H1 (cell line): ENCODE measurements at regions not wholly inside any gene's neighbourhood (a gene's known extent, or its start where the extent isn't known, plus 50 kb on each side); places are given as distances from the start of the nearest gene placed in this dataset.

Experiments used
- CTCF ChIA-PET: fragments of 300-600 bp; sonication (Branson Sonifier 250); formaldehyde crosslinking; loops from one replicate; lab custom pipeline; 2021; ENCODE audit not compliant: partially characterized antibody; lab: Charles Lee
- POLR2A ChIA-PET: fragments of 300-600 bp; sonication (Branson Sonifier 250); formaldehyde crosslinking; loops from one replicate; lab custom pipeline; 2021; ENCODE audit warnings: inconsistent platforms; ENCODE audit not compliant: partially characterized antibody; lab: Charles Lee
- DNase-seq, 2 experiments: peaks; one replicate each; pipeline versions ENCODE4 v3.0.0 to v3.0.0-alpha.2; 2010 to 2022; ENCODE audit warnings: low spot score in 2 of 2, low read depth in 1 of 2, mixed read lengths in 1 of 2
- FAIRE-seq: peaks from 2 replicates; lab custom pipeline; 2011; peaks lifted over from hg19 to GRCh38; lab: Jason Lieb, UNC
- H2AFZ ChIP-seq: 2 replicates; pipeline ENCODE4 v1.8.1; 2012; ENCODE audit warnings: low read length, inconsistent platforms
- H2AK5ac ChIP-seq: 2 replicates; pipeline ENCODE4 v1.6.1; 2013; ENCODE audit warnings: low read depth, low read length
- H2BK120ac ChIP-seq: replicated peaks from 2 replicates; pipeline ENCODE3; 2013; ENCODE audit warnings: low read depth, low read length, inconsistent platforms
- H2BK12ac ChIP-seq: 2 replicates; pipeline ENCODE4 v1.6.1; 2013; ENCODE audit warnings: low read depth, low read length
- H2BK15ac ChIP-seq: 2 replicates; pipeline ENCODE4 v1.6.1; 2013; ENCODE audit warnings: low read length
- H2BK20ac ChIP-seq: 2 replicates; pipeline ENCODE4 v1.6.1; 2013; ENCODE audit warnings: low read length
- H2BK5ac ChIP-seq: 2 replicates; pipeline ENCODE4 v1.6.1; 2013; ENCODE audit warnings: low read depth, low read length
- H3K14ac ChIP-seq: 2 replicates; pipeline ENCODE4 v1.6.1; 2013; ENCODE audit warnings: inconsistent platforms; ENCODE audit not compliant: insufficient read length
- H3K18ac ChIP-seq: 2 replicates; pipeline ENCODE4 v1.6.1; 2013; ENCODE audit warnings: low read length; ENCODE audit errors: extremely low read depth
- H3K23ac ChIP-seq: 2 replicates; pipeline ENCODE4 v1.6.1; 2013; ENCODE audit warnings: inconsistent platforms; ENCODE audit not compliant: insufficient read length
- H3K23me2 ChIP-seq: 2 replicates; pipeline ENCODE4 v1.6.1; 2013; ENCODE audit warnings: low read depth, low read length
- H3K27ac ChIP-seq: 2 replicates; pipeline ENCODE4 v1.6.1; 2011; ENCODE audit warnings: low read depth, low read length, inconsistent platforms
- H3K27me3 ChIP-seq, 4 experiments: replicated peaks in 1 of 4; 1 replicate in 1 of 4; 2 replicates in 3 of 4; pipeline versions ENCODE4 v1.6.1 to v1.8.1; 2011 to 2013; ENCODE audit warnings: low read length in 3 of 4, mild to moderate bottlenecking in 3 of 4, inconsistent platforms in 2 of 4, mixed read lengths in 2 of 4, moderate library complexity in 1 of 4; ENCODE audit not compliant: control insufficient read depth in 3 of 4, insufficient read depth in 3 of 4; ENCODE audit errors: extremely low read depth in 1 of 4
- H3K36me3 ChIP-seq, 4 experiments: 2 replicates each; pipeline versions ENCODE4 v1.6.1 to v1.8.1; 2011 to 2013; ENCODE audit warnings: mild to moderate bottlenecking in 4 of 4, low read length in 3 of 4, moderate library complexity in 2 of 4, control low read depth in 1 of 4, inconsistent platforms in 1 of 4; ENCODE audit not compliant: insufficient read depth in 4 of 4, control insufficient read depth in 2 of 4
- H3K4ac ChIP-seq: replicated peaks from 2 replicates; pipeline ENCODE3; 2013; ENCODE audit warnings: low read length, low read depth, mixed read lengths, inconsistent platforms; ENCODE audit not compliant: insufficient read length
- H3K4me1 ChIP-seq, 4 experiments: replicated peaks in 1 of 4; 1 replicate in 1 of 4; 2 replicates in 3 of 4; pipeline versions ENCODE4 v1.6.1 to v1.8.1; 2011 to 2013; ENCODE audit warnings: low read length in 3 of 4, inconsistent platforms in 2 of 4, mixed read lengths in 1 of 4; ENCODE audit not compliant: insufficient read depth in 4 of 4, control insufficient read depth in 3 of 4
- H3K4me2 ChIP-seq, 2 experiments: 2 replicates each; pipeline versions ENCODE4 v1.6.1 to v1.8.1; 2011 to 2013; ENCODE audit warnings: low read depth in 2 of 2, low read length in 2 of 2, control low read depth in 1 of 2, inconsistent platforms in 1 of 2, mild to moderate bottlenecking in 1 of 2; ENCODE audit not compliant: insufficient read depth in 1 of 2
- H3K4me3 ChIP-seq, 4 experiments: fragments of 200-600, 300-600 bp in 1 of 4; sonication (generic), shearing (Covaris generic), sonication (Bioruptor Twin) in 1 of 4; 2 replicates each; pipeline versions ENCODE4 v1.5.1 to v1.8.1; 2011 to 2016; ENCODE audit warnings: low read length in 4 of 4, low read depth in 3 of 4, control low read depth in 2 of 4, inconsistent platforms in 2 of 4, mild to moderate bottlenecking in 2 of 4, mixed read lengths in 1 of 4, moderate library complexity in 1 of 4; ENCODE audit not compliant: insufficient read depth in 2 of 4; ENCODE audit errors: extremely low read depth in 1 of 4
- H3K56ac ChIP-seq: replicated peaks from 2 replicates; pipeline ENCODE3; 2013; ENCODE audit warnings: low read depth, mild to moderate bottlenecking, mixed read lengths, low read length, inconsistent platforms; ENCODE audit not compliant: insufficient read length
- H3K79me1 ChIP-seq: 2 replicates; pipeline ENCODE4 v1.6.1; 2013; ENCODE audit warnings: low read depth, low read length, control low read depth
- H3K79me2 ChIP-seq, 2 experiments: 2 replicates each; pipeline versions ENCODE4 v1.6.1 to v1.8.1; 2012 to 2013; ENCODE audit warnings: low read length in 2 of 2, mild to moderate bottlenecking in 2 of 2, inconsistent platforms in 1 of 2; ENCODE audit not compliant: insufficient read depth in 2 of 2, control insufficient read depth in 1 of 2
- H3K9ac ChIP-seq, 4 experiments: replicated peaks in 1 of 4; 1 replicate in 1 of 4; 2 replicates in 3 of 4; pipeline versions ENCODE4 v1.6.1 to v1.8.1; 2011 to 2013; ENCODE audit warnings: low read depth in 3 of 4, low read length in 3 of 4, control low read depth in 2 of 4, mild to moderate bottlenecking in 2 of 4, moderate library complexity in 2 of 4, inconsistent platforms in 1 of 4; ENCODE audit errors: extremely low read depth in 1 of 4
- H3K9me3 ChIP-seq, 2 experiments: 2 replicates each; pipeline versions ENCODE4 v1.6.1 to v1.8.1; 2012 to 2013; ENCODE audit warnings: mild to moderate bottlenecking in 2 of 2, moderate library complexity in 2 of 2, control low read depth in 1 of 2, inconsistent platforms in 1 of 2, low read depth in 1 of 2, low read length in 1 of 2, mixed read lengths in 1 of 2; ENCODE audit not compliant: insufficient read depth in 2 of 2
- H4K20me1 ChIP-seq, 2 experiments: replicated peaks in 1 of 2; 2 replicates each; pipeline versions ENCODE3 to v1.8.1; 2011 to 2013; ENCODE audit warnings: inconsistent platforms in 2 of 2, low read length in 2 of 2, mild to moderate bottlenecking in 1 of 2; ENCODE audit not compliant: insufficient read depth in 2 of 2, control insufficient read depth in 1 of 2
- H4K5ac ChIP-seq: 2 replicates; pipeline ENCODE4 v1.6.1; 2013; ENCODE audit warnings: low read length, low read depth, mixed read lengths, inconsistent platforms; ENCODE audit not compliant: insufficient read length
- H4K8ac ChIP-seq: 2 replicates; pipeline ENCODE4 v1.8.0; 2013; ENCODE audit warnings: mild to moderate bottlenecking, moderate library complexity, low read length, inconsistent platforms; ENCODE audit not compliant: insufficient read depth; ENCODE audit errors: extremely low read depth
- H4K91ac ChIP-seq: replicated peaks from 2 replicates; pipeline ENCODE3; 2013; ENCODE audit warnings: low read length, mixed read lengths, inconsistent platforms; ENCODE audit not compliant: insufficient read length
- CHD1 ChIP-seq: IDR thresholded peaks from 2 replicates; pipeline ENCODE4 v1.6.1; 2012; ENCODE audit warnings: low read depth, low read length, improper control_type of control experiment
- E2F6 ChIP-seq: IDR thresholded peaks from 2 replicates; pipeline ENCODE4 v1.6.1; 2012; ENCODE audit warnings: inconsistent platforms
- GTF2F1 ChIP-seq: IDR thresholded peaks from 2 replicates; pipeline ENCODE4 v1.6.1; 2012; ENCODE audit warnings: low read depth, low read length, improper control_type of control experiment, borderline replicate concordance
- JUN ChIP-seq: IDR thresholded peaks from 2 replicates; pipeline ENCODE4 v1.6.1; 2011; ENCODE audit warnings: low read depth, mild to moderate bottlenecking, improper control_type of control experiment, low read length
- NRF1 ChIP-seq: IDR thresholded peaks from 2 replicates; pipeline ENCODE4 v1.6.1; 2011; ENCODE audit warnings: mild to moderate bottlenecking, low read depth, low read length, improper control_type of control experiment
- SIN3A ChIP-seq, 2 experiments: IDR thresholded peaks in 1 of 2; conservative IDR thresholded peaks in 1 of 2; 2 replicates each; pipeline ENCODE4 v1.6.1; 2011 to 2012; ENCODE audit warnings: low read length in 2 of 2, improper control_type of control experiment in 1 of 2, low read depth in 1 of 2, mild to moderate bottlenecking in 1 of 2
- TCF12 ChIP-seq: IDR thresholded peaks from 2 replicates; pipeline ENCODE4 v1.6.1; 2011; ENCODE audit warnings: low read depth, mild to moderate bottlenecking, low read length
- WGBS, 2 experiments: shearing (Covaris generic) in 1 of 2; methylation state at CpG; one replicate each; pipeline versions ENCODE4 v1.1.6 to v1.1.7; 2013 to 2015; ENCODE audit warnings: low lambda C conversion rate in 2 of 2, mixed read lengths in 2 of 2, inconsistent platforms in 1 of 2, low coverage in 1 of 2, missing lambda C conversion rate in 1 of 2; ENCODE audit not compliant: insufficient replicate concordance in 2 of 2, insufficient coverage in 1 of 2, insufficient read length in 1 of 2; ENCODE audit errors: extremely low coverage in 1 of 2, missing lambda C conversion rate in 1 of 2; 5-methylcytosine and 5-hydroxymethylcytosine counted together

GRCh38 chr11:97149741-97150140 lies 759.9 kb downstream of the JRKL start:
- H3K4ac ChIP-seq: no peak overlapping the region
- TF ChIP-seq GTF2F1 (no peak), SIN3A (conservative IDR thresholded peaks at IDR 0.05 in 1 of 2, IDR thresholded peaks at IDR 0.05 in 1 of 2; ENCODE audit: low read depth in 1 of 2, low read length in 2 of 2) (no peak), E2F6 (no peak), TCF12 (no peak), CHD1 (no peak), JUN (no peak), NRF1 (no peak)
- TF ChIP-seq, all 59 proteins: peak for 0
- DNase-seq: no peak
- Histone ChIP-seq H3K4me2 (no peak overlapping the region), H3K56ac (no peak overlapping the region), H2AFZ (no peak overlapping the region), H3K9ac (no peak overlapping the region), H3K18ac (no peak overlapping the region), H3K23me2 (no peaks in the 10 kb centered on the region), H3K4me3 (no peak overlapping the region), H3K4me1 (no peaks in the 10 kb centered on the region), H3K9me3 (no peaks in the 10 kb centered on the region), H2BK20ac (no peak overlapping the region), H2BK5ac (no peak overlapping the region), H3K14ac (no peak overlapping the region), H3K27ac (no peak overlapping the region), H2AK5ac (no peak overlapping the region), H2BK12ac (no peak overlapping the region), H3K23ac (no peak overlapping the region), H3K79me1 (no peaks in the 10 kb centered on the region), H4K8ac (no peak overlapping the region), H3K36me3 (no peaks in the 10 kb centered on the region), H2BK120ac (no peak overlapping the region), H4K20me1 (no peaks in the 10 kb centered on the region), H3K27me3 (no peaks in the 10 kb centered on the region), H4K91ac (no peak overlapping the region), H4K5ac (no peak overlapping the region), H3K79me2 (no peaks in the 10 kb centered on the region), H2BK15ac (no peak overlapping the region)
- ChIA-PET CTCF (interaction anchor here (0.9 kb wide), 1 partner anchor 9 kb away, joined by 3 read pairs; no protein-coding TSS in a partner anchor), POLR2A (no interaction called here)
- FAIRE-seq: no peak
- 86% methylated on average over 2 of the region's 2 CpGs; no CpG with 5 or more reads in 1 of the 2 experiments for WGBS, 2 experiments
